OCI-M1 (cell line): ENCODE measurements at regions not wholly inside any gene's neighbourhood (a gene's known extent, or its start where the extent isn't known, plus 50 kb on each side); places are given as distances from the start of the nearest gene placed in this dataset.
"Not testable (repeated sequence)": the region's sequence is repeated elsewhere in the genome, so short reads cannot be mapped to it uniquely, and the experiment has no call there.

ENCODE experiments used
- DNase-seq: peaks from one replicate; lab custom pipeline; 2025; lab: John Stamatoyannopoulos, UW

GRCh38 chr19:5257155-5258045, 83.2 kb downstream of the PTPRS start:
- DNase-seq = no peak

GRCh38 chr19:5255602-5256231, 84.9 kb downstream of the PTPRS start:
- DNase-seq = no peak

GRCh38 chr19:5254944-5255343, 85.7 kb downstream of the PTPRS start:
- DNase-seq = no peak

- no peak for DNase-seq
Measured at GRCh38 chr19:5254543-5254942, 86.1 kb downstream of the PTPRS start.

GRCh38 chr19:5253406-5254110, 87.1 kb downstream of the PTPRS start:
- DNase-seq = peak; percentile 39

GRCh38 chr19:5251096-5252065, 89.2 kb downstream of the PTPRS start:
- no peak for DNase-seq

- no peak for DNase-seq
Measured at GRCh38 chr19:5250127-5250659, 90.4 kb downstream of the PTPRS start.

- DNase-seq = no peak
Measured at GRCh38 chr19:5249526-5249925, 91.1 kb downstream of the PTPRS start.

- DNase-seq = no peak
Measured at GRCh38 chr19:5247957-5248705, 92.5 kb downstream of the PTPRS start.

GRCh38 chr19:5246554-5247155, 94.0 kb downstream of the PTPRS start:
- peak; percentile 65 for DNase-seq

GRCh38 chr19:5245631-5246553, 94.7 kb downstream of the PTPRS start:
- peak; percentile 67 for DNase-seq

- no peak for DNase-seq
Measured at GRCh38 chr19:5244351-5244750, 96.3 kb downstream of the PTPRS start.

- DNase-seq = no peak
Measured at GRCh38 chr19:5243878-5244277, 96.7 kb downstream of the PTPRS start.

GRCh38 chr19:5241896-5242295, 98.7 kb downstream of the PTPRS start:
- DNase-seq = not testable (repeated sequence)

- DNase-seq = no peak
Measured at GRCh38 chr19:5240011-5240410, 100.6 kb downstream of the PTPRS start.

- no peak for DNase-seq
Measured at GRCh38 chr19:5238700-5239099, 101.9 kb downstream of the PTPRS start.

- no peak for DNase-seq
Measured at GRCh38 chr19:5237939-5238480, 102.6 kb downstream of the PTPRS start.

- DNase-seq = no peak
Measured at GRCh38 chr19:5237190-5237780, 103.3 kb downstream of the PTPRS start.
